ENCODE measurements at regions not wholly inside any gene's neighbourhood (a gene's known extent, or its start where the extent isn't known, plus 50 kb on each side); places are given as distances from the start of the nearest gene placed in this dataset.

GRCh38 chr5:39623291-39623865 is 198.6 kb upstream of the DAB2 start:
- no peak for TF ChIP-seq CTCF (IDR thresholded peaks at IDR 0.05; ENCODE audit: low read length)
- no peak for TF ChIP-seq EZH2 (IDR thresholded peaks at IDR 0.05; ENCODE audit: borderline replicate concordance, low read length)
